Mucosa of stomach (tissue), 1 donor: ENCODE measurements at regions not wholly inside any gene's neighbourhood (a gene's known extent, or its start where the extent isn't known, plus 50 kb on each side); places are given as distances from the start of the nearest gene placed in this dataset.

ENCODE experiments used
- H3K27me3 ChIP-seq: one replicate; pipeline ENCODE4 v1.7.0; 2013; ENCODE audit warnings: mild to moderate bottlenecking, low read length; ENCODE audit not compliant: control insufficient read depth, insufficient read depth
- H3K36me3 ChIP-seq: one replicate; pipeline ENCODE4 v1.7.0; 2013; ENCODE audit warnings: low read length; ENCODE audit not compliant: control insufficient read depth, insufficient read depth
- H3K4me1 ChIP-seq: one replicate; pipeline ENCODE4 v1.7.0; 2013; ENCODE audit warnings: mild to moderate bottlenecking, low read length; ENCODE audit not compliant: control insufficient read depth, insufficient read depth
- H3K4me3 ChIP-seq: one replicate; pipeline ENCODE4 v1.7.0; 2013; ENCODE audit warnings: low read length
- H3K9ac ChIP-seq: one replicate; pipeline ENCODE4 v1.7.0; 2013; ENCODE audit warnings: mild to moderate bottlenecking, low read length, moderate library complexity
- H3K9me3 ChIP-seq: one replicate; pipeline ENCODE4 v1.7.0; 2013; ENCODE audit warnings: mild to moderate bottlenecking, low read length, moderate library complexity; ENCODE audit not compliant: control insufficient read depth
- donor health status: Pancreatic carcinoma.

DNA sequence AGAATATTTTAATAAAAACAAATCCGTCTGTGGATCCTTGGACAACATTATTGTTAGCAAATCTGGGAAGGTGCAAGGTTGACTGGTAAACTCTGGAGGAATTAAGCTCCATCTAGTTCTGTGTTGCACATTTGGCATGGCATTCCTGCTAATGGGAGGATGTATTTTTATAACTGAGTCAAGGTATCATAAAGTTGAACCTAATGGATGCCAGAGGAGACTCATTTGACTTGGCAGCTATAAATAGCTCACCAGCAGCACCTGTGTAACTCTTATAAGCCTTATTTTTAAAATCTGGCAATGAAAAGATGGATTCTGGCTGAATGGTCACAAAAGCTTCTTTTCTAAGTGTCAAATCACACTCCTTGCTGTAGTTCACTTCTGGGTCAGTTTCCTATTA is 118.5 kb upstream of the ADAMTS5 start:
- H3K36me3 ChIP-seq: no peaks in the 10 kb centered on the region
- H3K27me3 ChIP-seq: no peaks in the 10 kb centered on the region
- no peaks in the 10 kb centered on the region for H3K4me1 ChIP-seq
- no peaks in the 10 kb centered on the region for H3K9me3 ChIP-seq
- H3K4me3 ChIP-seq: no peak overlapping the region
- no peak overlapping the region for H3K9ac ChIP-seq

- Histone ChIP-seq H3K4me1 (no peaks in the 10 kb centered on the region), H3K9me3 (no peaks in the 10 kb centered on the region), H3K27me3 (no peaks in the 10 kb centered on the region), H3K36me3 (no peaks in the 10 kb centered on the region), H3K4me3 (no peak overlapping the region), H3K9ac (no peak overlapping the region)
Observed at GRCh38 chr21:27083144-27083543, 116.3 kb upstream of the ADAMTS5 start.

DNA sequence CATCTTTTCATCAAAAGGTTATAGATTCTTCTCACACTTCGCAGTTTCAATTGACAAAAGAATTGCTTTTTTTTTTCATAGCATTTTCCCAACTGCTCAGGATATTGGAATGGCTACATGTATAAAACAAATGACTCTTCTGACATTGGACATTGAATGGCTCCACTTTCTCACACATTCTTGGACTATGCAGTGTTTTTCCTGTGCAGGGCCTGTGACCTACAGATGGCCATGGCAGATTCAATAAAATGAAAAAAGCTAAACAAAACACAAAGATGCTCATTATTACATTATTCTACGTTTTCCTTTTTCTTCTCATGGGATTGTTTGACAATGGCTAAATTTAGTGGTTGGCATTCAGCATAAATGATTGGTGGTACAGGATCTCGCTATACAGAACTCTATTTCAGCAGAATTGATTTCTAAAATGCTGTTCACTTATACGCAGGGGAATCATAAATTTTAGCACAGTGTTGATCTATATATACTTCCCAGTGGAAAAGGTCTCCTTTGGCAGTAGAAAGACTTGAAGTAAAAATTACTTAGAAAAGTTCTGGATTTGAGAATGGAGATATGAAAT is 115.6 kb upstream of the ADAMTS5 start:
- no peaks in the 10 kb centered on the region for H3K9me3 ChIP-seq
- H3K36me3 ChIP-seq: no peaks in the 10 kb centered on the region
- no peaks in the 10 kb centered on the region for H3K27me3 ChIP-seq
- H3K4me1 ChIP-seq: no peaks in the 10 kb centered on the region
- no peak overlapping the region for H3K4me3 ChIP-seq
- no peak overlapping the region for H3K9ac ChIP-seq

DNA sequence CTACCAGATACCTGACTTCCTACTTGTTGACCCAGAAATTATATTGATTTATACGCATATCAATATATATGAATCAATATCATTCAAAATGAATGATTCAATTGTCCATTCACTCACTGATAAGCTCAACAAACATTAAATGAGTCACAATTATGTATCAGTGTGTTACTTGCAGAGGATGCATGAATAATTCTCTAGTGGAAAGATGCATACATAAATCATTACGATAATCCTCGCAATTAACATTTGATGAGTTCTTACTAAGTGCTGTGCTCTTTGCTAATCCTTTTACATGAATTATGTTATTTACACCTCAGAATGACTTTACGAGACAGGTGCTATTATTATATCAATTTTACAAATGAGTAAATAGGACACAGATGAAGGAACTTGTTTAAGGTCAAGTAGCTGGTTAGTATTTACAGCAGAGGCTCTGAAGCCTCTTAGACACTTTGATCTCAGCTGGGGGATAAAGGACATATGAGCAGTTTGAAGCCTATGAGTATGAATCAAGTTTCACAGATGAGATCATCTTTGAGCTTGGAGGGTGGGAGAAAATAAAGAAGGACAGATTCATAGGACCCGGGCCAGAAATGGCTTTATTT is 112.8 kb upstream of the ADAMTS5 start:
- no peaks in the 10 kb centered on the region for H3K9me3 ChIP-seq
- H3K9ac ChIP-seq: no peak overlapping the region
- no peaks in the 10 kb centered on the region for H3K36me3 ChIP-seq
- H3K4me1 ChIP-seq: no peaks in the 10 kb centered on the region
- no peak overlapping the region for H3K4me3 ChIP-seq
- H3K27me3 ChIP-seq: no peaks in the 10 kb centered on the region

- no peak overlapping the region for H3K4me3 ChIP-seq
- no peak overlapping the region for H3K9ac ChIP-seq
- H3K9me3 ChIP-seq: no peaks in the 10 kb centered on the region
- H3K4me1 ChIP-seq: no peaks in the 10 kb centered on the region
- no peaks in the 10 kb centered on the region for H3K36me3 ChIP-seq
- H3K27me3 ChIP-seq: no peaks in the 10 kb centered on the region
Observed at GRCh38 chr21:27078915-27079314, 112.0 kb upstream of the ADAMTS5 start.

- Histone ChIP-seq H3K9me3 (no peaks in the 10 kb centered on the region), H3K36me3 (no peaks in the 10 kb centered on the region), H3K4me3 (no peak overlapping the region), H3K4me1 (no peaks in the 10 kb centered on the region), H3K27me3 (no peaks in the 10 kb centered on the region), H3K9ac (no peak overlapping the region)
Observed at GRCh38 chr21:27077501-27077900, 110.6 kb upstream of the ADAMTS5 start.

DNA sequence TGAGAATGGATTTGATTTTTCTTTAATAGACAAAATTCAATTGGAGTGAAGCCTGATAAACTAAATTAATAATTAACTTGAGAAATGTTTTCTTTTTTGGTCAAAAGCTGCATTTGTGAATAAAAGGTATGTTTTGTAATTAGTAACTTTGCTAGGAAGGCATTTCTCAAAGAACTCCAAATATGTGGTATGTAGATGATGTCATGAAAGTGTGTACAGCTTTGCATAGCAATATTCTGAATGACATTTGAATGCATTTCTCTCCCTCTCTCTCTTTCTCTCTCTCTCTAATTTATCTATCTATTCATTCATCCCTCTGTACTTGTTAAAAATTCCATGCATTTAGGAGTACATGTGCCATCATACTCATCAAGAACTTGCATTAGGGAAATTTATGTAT is 109.1 kb upstream of the ADAMTS5 start:
- Histone ChIP-seq H3K36me3 (no peaks in the 10 kb centered on the region), H3K4me1 (no peaks in the 10 kb centered on the region), H3K9ac (no peak overlapping the region), H3K27me3 (no peaks in the 10 kb centered on the region), H3K9me3 (no peaks in the 10 kb centered on the region), H3K4me3 (no peak overlapping the region)

DNA sequence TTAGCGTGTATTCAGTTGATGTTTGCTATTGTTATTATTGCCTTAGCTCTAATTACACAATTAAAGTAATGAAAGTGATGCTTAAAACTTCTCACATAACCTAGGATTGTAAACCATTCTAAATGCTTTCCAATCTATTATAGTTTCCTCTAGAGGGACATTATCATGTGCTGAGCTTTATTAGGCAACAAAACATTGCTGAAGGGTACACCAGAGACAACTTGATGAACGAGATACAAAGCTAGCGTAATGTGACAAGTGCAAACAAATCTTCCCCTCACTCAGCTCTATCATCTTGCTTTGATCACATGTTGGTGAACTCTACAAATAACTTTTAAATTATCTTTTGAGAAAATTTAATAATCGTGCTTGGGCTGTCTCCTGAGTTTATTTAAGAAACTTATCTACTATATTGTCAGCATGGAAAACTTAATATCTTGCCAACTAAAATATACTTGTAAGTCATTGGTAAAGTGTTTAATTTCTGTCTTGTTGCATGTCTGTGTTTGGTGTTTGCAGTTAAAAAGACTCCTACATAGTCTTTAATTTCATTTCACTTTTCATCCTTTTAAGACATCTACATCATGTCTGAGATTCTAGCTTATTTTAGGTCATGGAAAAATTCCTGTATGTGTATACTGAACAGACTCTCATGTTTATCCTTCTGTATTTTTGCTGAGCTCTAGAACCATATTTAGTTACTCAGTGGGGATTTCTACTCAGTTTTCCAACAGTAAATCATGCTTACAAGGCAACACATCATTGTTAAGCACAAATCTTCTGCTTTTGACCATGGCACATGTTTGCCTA is 104.2 kb upstream of the ADAMTS5 start:
- Histone ChIP-seq H3K36me3 (no peaks in the 10 kb centered on the region), H3K9ac (no peak overlapping the region), H3K4me3 (no peak overlapping the region), H3K4me1 (no peaks in the 10 kb centered on the region), H3K27me3 (no peaks in the 10 kb centered on the region), H3K9me3 (no peaks in the 10 kb centered on the region)

- no peaks in the 10 kb centered on the region for H3K36me3 ChIP-seq
- H3K27me3 ChIP-seq: no peaks in the 10 kb centered on the region
- no peak overlapping the region for H3K4me3 ChIP-seq
- no peaks in the 10 kb centered on the region for H3K9me3 ChIP-seq
- H3K9ac ChIP-seq: no peak overlapping the region
- no peaks in the 10 kb centered on the region for H3K4me1 ChIP-seq
Observed at GRCh38 chr21:27068811-27069210, 101.9 kb upstream of the ADAMTS5 start.

- H3K36me3 ChIP-seq: no peaks in the 10 kb centered on the region
- H3K4me1 ChIP-seq: no peaks in the 10 kb centered on the region
- H3K4me3 ChIP-seq: no peak overlapping the region
Observed at GRCh38 chr21:27067226-27067625, 100.3 kb upstream of the ADAMTS5 start.

DNA sequence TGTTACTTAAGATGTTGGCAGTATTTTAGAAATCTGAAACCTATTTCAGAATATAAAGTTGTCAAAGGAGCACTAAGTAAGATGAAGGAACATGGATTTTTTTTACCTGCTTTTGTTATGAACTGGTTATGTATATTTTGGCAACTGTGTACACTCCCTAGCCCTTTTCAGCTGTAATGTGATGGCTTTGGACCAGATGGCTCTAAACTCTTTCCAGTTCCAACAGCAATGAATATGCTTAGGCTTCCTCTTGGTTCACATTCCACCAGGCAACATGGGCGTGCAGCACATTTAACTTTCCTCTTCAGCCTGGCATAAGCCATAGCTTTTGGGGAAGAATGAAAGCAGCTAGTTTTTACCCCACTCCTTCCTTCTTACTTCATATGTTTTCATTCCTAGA is 95.6 kb upstream of the ADAMTS5 start:
- H3K4me1 ChIP-seq: no peaks in the 10 kb centered on the region

More at GRCh38 chr21:27067226-27067625, 100.3 kb upstream of the ADAMTS5 start:
- H3K9me3 ChIP-seq: no peaks in the 10 kb centered on the region
- H3K9ac ChIP-seq: no peak overlapping the region
- H3K27me3 ChIP-seq: no peaks in the 10 kb centered on the region

DNA sequence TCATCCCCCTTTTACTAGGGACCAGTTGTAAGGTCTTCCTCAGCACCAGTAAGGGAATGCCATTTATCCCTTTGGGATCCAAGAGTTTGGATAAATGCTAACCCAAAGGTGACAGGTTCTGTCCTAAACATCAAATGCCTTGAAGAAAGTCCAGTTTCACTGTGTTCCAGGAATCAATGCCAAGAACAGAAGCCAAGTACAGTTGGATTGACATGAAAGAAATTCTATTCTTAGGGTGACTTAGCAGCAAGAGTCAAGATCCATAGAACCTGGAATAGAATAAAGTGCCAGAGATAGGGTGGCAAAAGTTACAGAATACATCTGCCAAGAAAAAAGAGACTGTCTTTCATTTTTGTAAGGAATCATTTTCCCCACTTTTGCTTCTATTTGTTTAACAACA is 94.9 kb upstream of the ADAMTS5 start:
- H3K27me3 ChIP-seq: no peaks in the 10 kb centered on the region
- H3K9ac ChIP-seq: no peak overlapping the region
- H3K36me3 ChIP-seq: no peaks in the 10 kb centered on the region
- no peaks in the 10 kb centered on the region for H3K4me1 ChIP-seq
- no peaks in the 10 kb centered on the region for H3K9me3 ChIP-seq
- H3K4me3 ChIP-seq: no peak overlapping the region

More for the DNA sequence above, 95.6 kb upstream of the ADAMTS5 start:
- Histone ChIP-seq H3K4me3 (no peak overlapping the region), H3K9ac (no peak overlapping the region), H3K27me3 (no peaks in the 10 kb centered on the region), H3K9me3 (no peaks in the 10 kb centered on the region), H3K36me3 (no peaks in the 10 kb centered on the region)
